Spleen (tissue), 11 donors: ENCODE measurements at regions not wholly inside any gene's neighbourhood (a gene's known extent, or its start where the extent isn't known, plus 50 kb on each side); places are given as distances from the start of the nearest gene placed in this dataset.
"Not testable (repeated sequence)": the region's sequence is repeated elsewhere in the genome, so short reads cannot be mapped to it uniquely, and the experiment has no call there.

Source experiments
- DNase-seq: peaks from one replicate; pipeline ENCODE4 v3.0.0-alpha.2; 2020
- H3K27ac ChIP-seq, 8 donors: fragments of 200-600 bp; sonication (generic) in 7 of 8; 1 replicate in 4 of 8; 2 replicates in 4 of 8; pipeline versions ENCODE4 v1.5.0 to v1.8.0; 2016 to 2021; ENCODE audit warnings: inconsistent platforms in 4 of 8, mild to moderate bottlenecking in 4 of 8, moderate library complexity in 1 of 8
- H3K27me3 ChIP-seq, 7 donors: fragments of 200-600 bp; sonication (generic) in 6 of 7; replicated peaks in 1 of 7; 1 replicate in 4 of 7; 2 replicates in 3 of 7; pipeline versions ENCODE4 v1.5.0 to v1.8.0; 2016 to 2021; ENCODE audit warnings: inconsistent platforms in 3 of 7, mild to moderate bottlenecking in 1 of 7
- H3K36me3 ChIP-seq, 6 donors: fragments of 200-600 bp; sonication (generic) in 5 of 6; 1 replicate in 4 of 6; 2 replicates in 2 of 6; pipeline versions ENCODE4 v1.5.0 to v1.8.0; 2016 to 2021; ENCODE audit warnings: inconsistent platforms in 2 of 6
- H3K4me1 ChIP-seq, 6 donors: fragments of 200-600 bp; sonication (generic) in 5 of 6; 1 replicate in 3 of 6; 2 replicates in 3 of 6; pipeline versions ENCODE4 v1.5.0 to v1.8.0; 2016 to 2021; ENCODE audit warnings: inconsistent platforms in 3 of 6
- H3K4me3 ChIP-seq, 8 donors: fragments of 200-600 bp; sonication (generic) in 7 of 8; 1 replicate in 4 of 8; 2 replicates in 4 of 8; pipeline versions ENCODE4 v1.5.0 to v1.8.0; 2016 to 2021; ENCODE audit warnings: inconsistent platforms in 4 of 8, mild to moderate bottlenecking in 4 of 8, moderate library complexity in 2 of 8
- H3K9me3 ChIP-seq, 8 donors: fragments of 200-600 bp; sonication (generic) in 7 of 8; 1 replicate in 4 of 8; 2 replicates in 4 of 8; pipeline versions ENCODE4 v1.5.0 to v1.8.0; 2016 to 2021; ENCODE audit warnings: inconsistent platforms in 4 of 8
- CTCF ChIP-seq, 11 experiments: fragments of 200-600 bp in 7 of 11; fragments of 450-650 bp in 4 of 11; sonication (generic) in 4 of 11; IDR thresholded peaks in 8 of 11; conservative IDR thresholded peaks in 3 of 11; 1 replicate in 7 of 11; 2 replicates in 4 of 11; pipeline versions ENCODE4 v1.4.0 to v1.8.0; 2016 to 2021; ENCODE audit warnings: antibody characterized with exemption in 11 of 11, inconsistent platforms in 4 of 11, mild to moderate bottlenecking in 1 of 11
- POLR2AphosphoS5 ChIP-seq, 3 donors: sonication (generic); formaldehyde crosslinking; IDR thresholded peaks; one replicate each; pipeline ENCODE4 v1.5.1; 2017; ENCODE audit warnings: antibody characterized with exemption in 3 of 3
- WGBS, 5 donors: extraction: QIAGEN DNeasy Blood & Tissue Kit in 3 of 5; methylation state at CpG; one replicate each; pipeline versions ENCODE4 v1.1.5 to v1.1.7; 2013 to 2018; 5-methylcytosine and 5-hydroxymethylcytosine counted together
- intact Hi-C: fragments of 100-400 bp; cut with DNase I; formaldehyde crosslinking; loops from one replicate; pipeline ENCODE4 v1.15.0; 2023; ENCODE audit warnings: low total_unique reads
- donor health status: healthy with polysubstance abuse.
- donor health status: DM: no; HTN: no; CAD: no; lungs with moderate emphysema.
- donor health status: DM: no; HTN: no; CAD: no.
- donor health status: Bipolar disorder and iron deficiency.
- donor health status: healthy.
- donor health status: DM: no; HTN: no; CAD: no.
- donor health status: DM: yes; HTN: yes; CAD: no.

GRCh38 chr4:9505341-9505740, 61.1 kb downstream of the DEFB131A start:
- H3K4me3 ChIP-seq, H3K9me3 ChIP-seq, H3K27me3 ChIP-seq, H3K27ac ChIP-seq, H3K36me3 ChIP-seq, H3K4me1 ChIP-seq, DNase-seq, intact Hi-C loops: not testable (repeated sequence)
- WGBS, 5 donors = 90 to 95% (median 91%) methylated on average over 13 to 21 of the region's 21 CpGs

DNA sequence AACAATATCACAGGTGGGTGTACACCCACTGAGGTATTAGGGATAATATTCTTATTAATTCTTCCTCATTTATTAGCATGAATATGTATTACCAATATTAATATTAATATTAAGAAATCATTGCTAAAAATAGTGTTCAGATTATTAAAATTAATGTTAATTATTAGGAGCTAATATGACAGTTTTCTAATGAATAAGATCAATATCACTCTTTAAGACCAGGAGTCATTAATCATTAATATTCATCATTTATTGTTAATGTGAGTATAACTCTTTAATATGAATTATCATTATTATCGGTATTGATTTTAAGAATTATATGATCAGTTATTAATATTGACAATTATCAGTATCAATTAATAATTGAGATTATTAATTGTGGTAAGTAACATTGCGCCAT, 62.5 kb downstream of the DEFB131A start:
- H3K4me1 ChIP-seq, H3K27me3 ChIP-seq, H3K27ac ChIP-seq, H3K4me3 ChIP-seq, DNase-seq, H3K9me3 ChIP-seq, H3K36me3 ChIP-seq, intact Hi-C loops: not testable (repeated sequence)
- WGBS, 5 donors = 87 to 97% (median 93%) methylated on average over 2 of the region's 2 CpGs

DNA sequence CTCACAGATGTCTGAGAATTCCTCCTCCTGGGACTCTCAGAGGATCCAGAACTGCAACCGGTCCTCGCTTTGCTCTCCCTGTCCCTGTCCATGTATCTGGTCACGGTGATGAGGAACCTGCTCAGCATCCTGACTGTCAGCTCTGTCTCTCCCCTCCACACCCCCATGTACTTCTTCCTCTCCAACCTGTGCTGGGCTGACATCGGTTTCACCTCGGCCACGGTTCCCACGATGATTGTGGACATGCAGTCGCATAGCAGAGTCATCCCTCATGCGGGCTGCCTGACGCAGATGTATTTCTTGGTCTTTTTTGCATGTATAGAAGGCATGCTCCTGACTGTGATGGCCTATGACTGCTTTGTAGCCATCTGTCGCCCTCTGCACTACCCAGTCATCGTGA, 68.7 kb downstream of the DEFB131A start:
- H3K4me1 ChIP-seq, H3K36me3 ChIP-seq, H3K9me3 ChIP-seq, H3K27ac ChIP-seq, intact Hi-C loops, DNase-seq, H3K4me3 ChIP-seq, H3K27me3 ChIP-seq: not testable (repeated sequence)
- WGBS, 5 donors = 83 to 94% (median 86%) methylated on average over 12 of the region's 12 CpGs

DNA sequence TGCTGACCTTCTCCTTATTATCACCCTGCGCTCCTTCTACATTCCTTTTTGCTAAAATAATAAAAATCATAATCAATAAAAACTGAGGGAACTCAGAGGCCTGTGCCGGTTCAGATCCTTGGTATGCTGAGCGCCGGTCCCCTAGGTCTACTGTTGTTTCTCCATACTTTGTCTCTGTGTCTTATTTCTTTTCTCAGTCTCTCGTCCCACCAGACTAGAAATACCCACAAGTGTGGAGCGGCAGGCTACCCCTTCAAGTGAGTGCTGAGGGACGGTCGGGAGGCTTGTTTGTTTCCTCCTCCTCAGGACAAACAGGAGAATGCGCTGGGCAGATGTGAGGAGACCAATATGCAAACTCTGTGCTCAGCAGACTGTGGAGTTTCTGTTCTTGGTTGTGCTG, 75.4 kb downstream of the DEFB131A start:
- H3K9me3 ChIP-seq, H3K4me3 ChIP-seq, DNase-seq, H3K4me1 ChIP-seq, H3K27me3 ChIP-seq, intact Hi-C loops, H3K36me3 ChIP-seq, H3K27ac ChIP-seq: not testable (repeated sequence)
- 71 to 89% (median 85%) methylated on average over 8 to 9 of the region's 9 CpGs for WGBS, 5 donors

- H3K36me3 ChIP-seq, H3K27ac ChIP-seq, H3K27me3 ChIP-seq, H3K4me1 ChIP-seq, DNase-seq, H3K9me3 ChIP-seq, H3K4me3 ChIP-seq, intact Hi-C loops: not testable (repeated sequence)
- 86 to 100% (median 91%) methylated on average over 1 of the region's 1 CpG for WGBS, 5 donors
Measured at GRCh38 chr4:9522903-9523302, 78.7 kb downstream of the DEFB131A start.

- H3K9me3 ChIP-seq, H3K4me3 ChIP-seq, DNase-seq, H3K27me3 ChIP-seq, H3K27ac ChIP-seq, H3K36me3 ChIP-seq, H3K4me1 ChIP-seq, intact Hi-C loops: not testable (repeated sequence)
- WGBS, 5 donors = 81 to 94% (median 89%) methylated on average over 2 to 18 of the region's 18 CpGs
Measured at GRCh38 chr4:9524406-9524805, 80.2 kb downstream of the DEFB131A start.

- H3K36me3 ChIP-seq, H3K9me3 ChIP-seq, intact Hi-C loops: not testable (repeated sequence)
- Histone ChIP-seq H3K27me3 (peaks cover 0 to 57% (median 6%) of the 10 kb centered on the region in 7 donors), H3K27ac (peak overlapping the region in 1 of 8 donors; percentile 37), H3K4me1 (peaks cover 0 to 16% (median 8%) of the 10 kb centered on the region in 6 donors), H3K4me3 (peak overlapping the region; percentile 40 to 76 (median 49))
- WGBS, 5 donors = 0 to 2% (median 1%) methylated on average over 22 to 81 of the region's 81 CpGs
- TF ChIP-seq POLR2AphosphoS5 (IDR thresholded peaks at IDR 0.05) = peak in 1 of 3 donors; percentile 9
- peak in 8 of 11 experiments; percentile 37 to 95 (median 88) for TF ChIP-seq CTCF (IDR thresholded peaks at IDR 0.05 in 8 of 11, conservative IDR thresholded peaks at IDR 0.05 in 3 of 11)
- peak; percentile 91 for DNase-seq
Measured at GRCh38 chr4:9532134-9532862, 88.1 kb downstream of the DEFB131A start.

DNA sequence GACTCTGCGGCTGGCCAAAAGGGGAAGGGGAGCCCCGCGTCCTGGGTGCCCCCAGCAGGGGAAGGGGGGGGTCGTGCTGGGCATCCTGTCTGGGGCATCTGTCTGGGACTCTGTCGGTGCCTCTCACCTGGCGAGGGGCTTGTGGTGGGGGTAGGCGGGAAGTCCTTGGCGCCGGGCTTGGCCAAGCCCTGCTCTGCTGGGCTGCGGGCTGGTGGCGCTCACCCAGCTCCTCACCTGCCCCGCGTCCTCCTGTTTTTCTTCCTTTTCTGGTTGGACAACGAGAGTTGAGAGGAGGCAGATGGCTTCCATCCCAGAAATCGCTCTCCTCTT, 88.6 kb downstream of the DEFB131A start:
- intact Hi-C loops, DNase-seq, H3K9me3 ChIP-seq, H3K27ac ChIP-seq, H3K36me3 ChIP-seq: not testable (repeated sequence)
- Histone ChIP-seq H3K27me3 (peaks cover 0 to 57% (median 6%) of the 10 kb centered on the region in 7 donors), H3K4me3 (peak overlapping the region in 6 of 8 donors; percentile 40 to 76 (median 49)), H3K4me1 (peaks cover 0 to 16% (median 8%) of the 10 kb centered on the region in 6 donors)
- WGBS, 5 donors = 3 to 15% (median 10%) methylated on average over 10 to 15 of the region's 15 CpGs

DNA sequence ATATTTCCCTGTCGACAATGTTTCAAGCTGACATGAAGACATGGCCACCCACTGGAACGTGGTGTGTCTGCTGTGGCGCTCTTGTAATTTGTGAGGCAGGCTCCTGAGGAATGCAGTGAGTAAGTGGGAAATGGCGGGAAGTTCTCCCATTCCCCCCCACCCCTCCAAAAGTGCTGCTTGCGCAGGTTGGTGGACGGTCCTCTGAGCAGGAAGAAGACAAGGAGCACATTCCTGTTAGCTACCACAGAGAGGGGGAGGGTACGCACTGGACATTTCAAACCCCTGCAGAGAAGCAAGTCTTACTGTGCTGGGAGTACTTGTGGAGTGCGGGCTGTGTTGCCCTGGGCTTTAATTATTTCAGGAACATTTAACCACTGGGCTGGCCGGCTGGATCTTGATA, 92.9 kb downstream of the DEFB131A start:
- H3K9me3 ChIP-seq, H3K36me3 ChIP-seq, intact Hi-C loops, H3K4me3 ChIP-seq, DNase-seq, H3K27ac ChIP-seq: not testable (repeated sequence)
- peaks cover 0 to 25% (median 6%) of the 10 kb centered on the region in 7 donors for H3K27me3 ChIP-seq
- peaks cover 0 to 11% (median 7%) of the 10 kb centered on the region in 6 donors for H3K4me1 ChIP-seq
- 71 to 80% (median 76%) methylated on average over 9 of the region's 9 CpGs for whole genome bisulfite sequencing, 5 donors

DNA sequence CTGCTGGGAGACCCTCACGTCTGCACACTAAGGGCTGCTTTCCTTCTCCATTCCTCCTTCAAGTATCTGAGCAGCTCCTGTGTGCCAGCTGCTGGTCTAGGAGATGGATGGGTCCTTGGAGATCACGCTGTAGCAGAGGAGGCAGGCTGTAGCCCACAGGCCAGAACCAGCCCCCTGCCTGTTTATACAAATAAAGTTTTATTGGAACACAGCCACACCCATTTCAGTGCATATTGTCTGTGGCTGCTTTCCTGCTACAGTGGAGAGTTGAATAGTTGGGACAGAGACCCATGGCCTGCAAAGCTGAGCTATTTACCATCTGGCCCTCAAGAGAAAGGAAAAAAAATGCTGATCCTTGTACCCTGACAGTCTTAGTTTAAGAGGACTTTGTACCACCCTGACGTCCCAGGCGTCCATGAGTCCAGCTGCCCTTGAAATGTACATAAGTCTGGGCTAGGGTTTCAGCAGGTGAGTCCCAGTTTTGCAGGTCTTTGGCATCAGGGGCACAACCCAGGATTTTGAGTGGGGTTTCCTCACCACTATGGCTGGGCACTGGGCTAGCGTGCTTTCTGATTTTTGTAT, 95.8 kb downstream of the DEFB131A start:
- DNase-seq, H3K4me1 ChIP-seq, intact Hi-C loops, H3K27me3 ChIP-seq, H3K36me3 ChIP-seq, H3K9me3 ChIP-seq, H3K4me3 ChIP-seq, H3K27ac ChIP-seq: not testable (repeated sequence)
- WGBS, 5 donors = 74 to 89% (median 83%) methylated on average over 4 to 5 of the region's 5 CpGs
